Testis (tissue), 2 donors: ENCODE measurements at regions not wholly inside any gene's neighbourhood (a gene's known extent, or its start where the extent isn't known, plus 50 kb on each side); places are given as distances from the start of the nearest gene placed in this dataset.

ENCODE experiments used
- DNase-seq: peaks from one replicate; pipeline ENCODE4 v3.0.0-alpha.2; 2019
- H3K27ac ChIP-seq, 2 donors: fragments of 200-600 bp; sonication (generic); one replicate each; pipeline ENCODE4 v1.5.1; 2019
- H3K27me3 ChIP-seq: fragments of 200-600 bp; sonication (generic); one replicate; pipeline ENCODE4 v1.5.1; 2019
- H3K36me3 ChIP-seq: fragments of 200-600 bp; sonication (generic); one replicate; pipeline ENCODE4 v1.5.1; 2017; ENCODE audit warnings: low read depth; ENCODE audit errors: missing control alignments
- H3K4me1 ChIP-seq: fragments of 200-600 bp; sonication (generic); one replicate; pipeline ENCODE4 v1.5.1; 2019
- H3K4me3 ChIP-seq, 2 donors: fragments of 200-600 bp; sonication (generic); one replicate each; pipeline ENCODE4 v1.5.1; 2017 to 2019
- H3K9me3 ChIP-seq: fragments of 200-600 bp; sonication (generic); one replicate; pipeline ENCODE4 v1.5.1; 2017
- POLR2A ChIP-seq: fragments of 450-650 bp; IDR thresholded peaks from one replicate; pipeline ENCODE4 v1.6.1; 2017; ENCODE audit warnings: antibody characterized with exemption, mild to moderate bottlenecking, moderate library complexity
- WGBS, 2 donors: methylation state at CpG; one replicate each; pipeline ENCODE4 v1.1.5; 2018; 5-methylcytosine and 5-hydroxymethylcytosine counted together
- intact Hi-C: fragments of 100-400 bp; cut with DNase I; formaldehyde crosslinking; loops from one replicate; pipeline ENCODE4 v1.15.1; 2023; ENCODE audit warnings: low total_unique reads
- TF ChIP-seq, protein P1 (sequence below), 3 experiments: fragments of 450-650 bp in 2 of 3; fragments of 200-600 bp in 1 of 3; sonication (generic) in 1 of 3; IDR thresholded peaks; one replicate each; pipeline ENCODE4 v1.5.1; 2016 to 2019; ENCODE audit warnings: antibody characterized with exemption in 3 of 3, mild to moderate bottlenecking in 2 of 3, moderate library complexity in 1 of 3

DNA sequence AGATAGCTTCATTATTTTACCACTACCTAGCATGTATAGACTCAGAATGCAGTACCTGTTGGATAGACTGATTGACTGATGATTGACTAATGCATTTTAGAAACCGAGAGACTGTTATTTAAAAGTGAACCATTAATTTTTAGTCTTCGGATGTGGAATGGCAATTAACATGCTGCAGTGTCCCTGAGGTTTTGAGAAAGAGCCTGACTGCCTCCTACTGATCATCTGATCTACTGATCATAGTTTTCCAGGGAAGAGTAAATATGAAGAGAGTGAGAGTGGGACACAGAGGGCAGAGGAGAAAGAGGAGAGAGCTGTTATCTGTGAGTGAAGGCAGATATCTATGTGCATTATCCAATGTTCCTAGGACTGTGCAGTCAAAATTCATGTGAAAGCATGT lies 764.7 kb downstream of the TRIML1 start:
- no peak overlapping the region for H3K27ac ChIP-seq
- no peaks in the 10 kb centered on the region for H3K9me3 ChIP-seq
- no peaks in the 10 kb centered on the region for H3K4me1 ChIP-seq
- no peak for TF ChIP-seq POLR2A
- TF ChIP-seq, protein P1, sequence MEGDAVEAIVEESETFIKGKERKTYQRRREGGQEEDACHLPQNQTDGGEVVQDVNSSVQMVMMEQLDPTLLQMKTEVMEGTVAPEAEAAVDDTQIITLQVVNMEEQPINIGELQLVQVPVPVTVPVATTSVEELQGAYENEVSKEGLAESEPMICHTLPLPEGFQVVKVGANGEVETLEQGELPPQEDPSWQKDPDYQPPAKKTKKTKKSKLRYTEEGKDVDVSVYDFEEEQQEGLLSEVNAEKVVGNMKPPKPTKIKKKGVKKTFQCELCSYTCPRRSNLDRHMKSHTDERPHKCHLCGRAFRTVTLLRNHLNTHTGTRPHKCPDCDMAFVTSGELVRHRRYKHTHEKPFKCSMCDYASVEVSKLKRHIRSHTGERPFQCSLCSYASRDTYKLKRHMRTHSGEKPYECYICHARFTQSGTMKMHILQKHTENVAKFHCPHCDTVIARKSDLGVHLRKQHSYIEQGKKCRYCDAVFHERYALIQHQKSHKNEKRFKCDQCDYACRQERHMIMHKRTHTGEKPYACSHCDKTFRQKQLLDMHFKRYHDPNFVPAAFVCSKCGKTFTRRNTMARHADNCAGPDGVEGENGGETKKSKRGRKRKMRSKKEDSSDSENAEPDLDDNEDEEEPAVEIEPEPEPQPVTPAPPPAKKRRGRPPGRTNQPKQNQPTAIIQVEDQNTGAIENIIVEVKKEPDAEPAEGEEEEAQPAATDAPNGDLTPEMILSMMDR (IDR thresholded peaks at IDR 0.05): no peak
- 69 to 84% methylated on average over 2 of the region's 2 CpGs for WGBS, 2 donors
- H3K27me3 ChIP-seq: no peaks in the 10 kb centered on the region
- no peak overlapping the region for H3K4me3 ChIP-seq
- no peak for DNase-seq
- H3K36me3 ChIP-seq: no peaks in the 10 kb centered on the region
- intact Hi-C loops: no loop called here

DNA sequence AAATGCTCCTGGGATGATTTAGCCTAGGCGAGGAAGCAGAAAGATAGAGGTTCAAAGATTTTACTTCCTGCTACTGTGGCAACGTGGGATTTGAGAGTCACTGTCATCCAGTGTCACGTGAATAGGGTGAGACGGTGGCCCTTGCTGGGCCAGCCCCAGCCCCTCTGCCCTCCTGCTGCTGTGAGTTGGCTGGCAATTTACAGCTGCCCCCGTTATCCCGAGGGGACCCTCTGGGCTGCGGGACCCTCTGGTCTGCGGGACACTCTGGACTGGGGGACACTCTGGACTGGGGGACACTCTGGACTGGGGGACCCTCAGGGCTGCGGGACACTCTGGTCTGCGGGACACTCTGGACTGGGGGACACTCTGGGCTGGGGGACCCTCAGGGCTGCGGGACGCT lies 765.4 kb downstream of the TRIML1 start:
- Histone ChIP-seq H3K36me3 (no peaks in the 10 kb centered on the region), H3K9me3 (no peaks in the 10 kb centered on the region), H3K4me1 (no peaks in the 10 kb centered on the region), H3K27me3 (no peaks in the 10 kb centered on the region), H3K27ac (no peak overlapping the region), H3K4me3 (no peak overlapping the region)
- no peak for TF ChIP-seq POLR2A
- TF ChIP-seq, protein P1 (IDR thresholded peaks at IDR 0.05): no peak
- 57 to 90% methylated on average over 3 to 11 of the region's 12 CpGs for WGBS, 2 donors
- DNase-seq: no peak
- intact Hi-C loops: no loop called here

DNA sequence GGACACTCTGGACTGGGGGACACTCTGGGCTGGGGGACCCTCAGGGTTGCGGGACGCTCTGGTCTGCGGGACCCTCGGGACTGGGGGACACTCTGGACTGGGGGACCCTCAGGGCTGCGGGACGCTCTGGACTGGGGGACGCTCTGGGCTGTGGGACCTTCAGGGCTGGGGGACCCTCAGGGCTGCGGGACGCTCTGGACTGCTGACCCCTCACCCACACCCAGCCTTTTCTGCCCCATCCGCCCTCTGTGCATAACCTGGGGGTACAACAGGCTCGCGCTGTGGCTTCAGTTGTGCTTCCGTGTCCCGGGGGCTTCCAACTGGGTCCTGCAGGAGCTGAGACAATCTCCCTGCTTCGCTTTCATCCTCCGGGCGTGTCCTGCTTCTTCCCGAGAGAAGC lies 766.0 kb downstream of the TRIML1 start:
- 65 to 96% methylated on average over 4 to 16 of the region's 18 CpGs for WGBS, 2 donors
- peak overlapping the region in 1 of 2 donors; percentile 10 for H3K4me3 ChIP-seq
- DNase-seq: no peak
- H3K27ac ChIP-seq: no peak overlapping the region
- TF ChIP-seq POLR2A: no peak
- TF ChIP-seq, protein P1 (IDR thresholded peaks at IDR 0.05): no peak
- H3K9me3 ChIP-seq: no peaks in the 10 kb centered on the region
- H3K4me1 ChIP-seq: no peaks in the 10 kb centered on the region
- intact Hi-C loops: no loop called here
- no peaks in the 10 kb centered on the region for H3K36me3 ChIP-seq
- no peaks in the 10 kb centered on the region for H3K27me3 ChIP-seq

DNA sequence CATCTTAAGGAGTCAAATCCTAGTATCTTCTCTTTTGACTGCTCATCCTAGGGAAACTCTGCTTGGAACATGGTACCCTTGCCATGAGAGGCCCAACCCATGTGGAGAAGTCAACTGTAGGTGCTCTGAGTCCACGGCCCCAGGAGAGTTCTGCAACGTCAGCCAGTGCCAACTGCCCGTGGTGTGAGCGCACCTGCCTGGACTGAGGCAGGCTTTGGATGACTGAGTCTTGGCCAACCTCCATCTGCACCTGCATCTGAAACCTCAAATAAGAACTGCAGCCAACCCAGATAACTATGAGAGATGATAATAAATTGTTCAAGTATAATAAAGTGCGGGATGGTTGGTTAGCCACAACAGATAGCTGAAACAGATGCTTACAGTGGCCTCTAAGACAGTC lies 772.0 kb downstream of the TRIML1 start:
- Histone ChIP-seq H3K27ac (no peak overlapping the region), H3K4me1 (no peaks in the 10 kb centered on the region), H3K9me3 (no peaks in the 10 kb centered on the region), H3K4me3 (no peak overlapping the region), H3K27me3 (no peaks in the 10 kb centered on the region), H3K36me3 (no peaks in the 10 kb centered on the region)
- DNase-seq: no peak
- intact Hi-C loops: no loop called here
- WGBS, 2 donors: 49 to 93% methylated on average over 5 of the region's 5 CpGs
- TF ChIP-seq, protein P1 (IDR thresholded peaks at IDR 0.05): no peak
- TF ChIP-seq POLR2A: no peak

DNA sequence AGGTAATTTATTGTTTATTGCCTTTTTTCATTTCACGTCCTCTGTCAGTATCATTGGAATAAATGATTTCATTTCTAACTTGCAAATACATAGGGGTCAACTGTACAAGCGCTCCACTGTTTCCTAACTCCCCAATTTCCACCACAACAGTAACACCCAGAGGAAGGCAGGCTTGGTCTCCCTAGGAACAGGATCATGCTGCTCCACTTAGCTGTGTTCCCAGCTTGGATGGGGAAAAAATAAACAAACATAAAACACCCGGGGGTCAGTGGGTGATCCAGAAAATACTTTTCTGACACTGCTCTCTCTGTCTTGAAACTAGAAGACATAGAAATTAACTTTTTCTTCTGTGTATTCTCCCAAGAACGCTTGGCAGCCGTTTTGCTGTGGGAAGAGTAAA lies 772.5 kb downstream of the TRIML1 start:
- no peak overlapping the region for H3K4me3 ChIP-seq
- no peak for DNase-seq
- no peak for TF ChIP-seq POLR2A
- TF ChIP-seq, protein P1 (IDR thresholded peaks at IDR 0.05): no peak
- 69% methylated on average over 5 of the region's 5 CpGs for WGBS, 2 donors
- intact Hi-C loops: no loop called here
- no peak overlapping the region for H3K27ac ChIP-seq
- no peaks in the 10 kb centered on the region for H3K27me3 ChIP-seq
- no peaks in the 10 kb centered on the region for H3K4me1 ChIP-seq
- H3K36me3 ChIP-seq: no peaks in the 10 kb centered on the region
- no peaks in the 10 kb centered on the region for H3K9me3 ChIP-seq
